Keratinocyte (primary cell): ENCODE measurements at regions not wholly inside any gene's neighbourhood (a gene's known extent, or its start where the extent isn't known, plus 50 kb on each side); places are given as distances from the start of the nearest gene placed in this dataset.

ENCODE experiments used
- DNase-seq: peaks from one replicate; pipeline ENCODE4 v3.0.0-alpha.2; 2011; ENCODE audit warnings: low read depth, missing footprints, low spot score
- FAIRE-seq: peaks from 2 replicates; lab custom pipeline; 2011; peaks lifted over from hg19 to GRCh38; lab: Jason Lieb, UNC
- H2AFZ ChIP-seq: 2 replicates; pipeline ENCODE4 v1.6.0; 2012; ENCODE audit warnings: low read length, control low read depth, inconsistent platforms; ENCODE audit not compliant: control insufficient read depth
- H3K27ac ChIP-seq: 2 replicates; pipeline ENCODE4 v1.5.1; 2011; ENCODE audit warnings: low read length; ENCODE audit not compliant: control insufficient read depth, insufficient read depth
- H3K27me3 ChIP-seq: 3 replicates; pipeline ENCODE4 v1.6.0; 2011; ENCODE audit warnings: low read length; ENCODE audit not compliant: control insufficient read depth, insufficient read depth; ENCODE audit errors: extremely low read depth
- H3K36me3 ChIP-seq, 2 experiments: 2 replicates in 1 of 2; 3 replicates in 1 of 2; pipeline ENCODE4 v1.5.1; 2011; ENCODE audit warnings: low read length in 2 of 2, mild to moderate bottlenecking in 1 of 2; ENCODE audit not compliant: control insufficient read depth in 2 of 2, insufficient read depth in 2 of 2; ENCODE audit errors: extremely low read depth in 1 of 2
- H3K4me1 ChIP-seq: 3 replicates; pipeline ENCODE4 v1.5.1; 2011; ENCODE audit warnings: low read length; ENCODE audit not compliant: control insufficient read depth, insufficient read depth; ENCODE audit errors: extremely low read depth
- H3K4me2 ChIP-seq: 3 replicates; pipeline ENCODE4 v1.6.0; 2011; ENCODE audit warnings: low read depth, low read length; ENCODE audit not compliant: control insufficient read depth, insufficient read depth; ENCODE audit errors: extremely low read depth
- H3K4me3 ChIP-seq, 3 experiments: fragments of 200-600 bp in 1 of 3; sonication (generic) in 1 of 3; 2 replicates in 2 of 3; 3 replicates in 1 of 3; pipeline ENCODE4 v1.5.1; 2011 to 2016; ENCODE audit warnings: low read length in 3 of 3, mild to moderate bottlenecking in 3 of 3, control low read depth in 2 of 3, inconsistent platforms in 1 of 3, low read depth in 1 of 3, mixed read lengths in 1 of 3, mixed run types in 1 of 3, moderate library complexity in 1 of 3; ENCODE audit not compliant: control insufficient read depth in 2 of 3, insufficient read depth in 2 of 3; ENCODE audit errors: extremely low read depth in 1 of 3
- H3K79me2 ChIP-seq: 2 replicates; pipeline ENCODE4 v1.6.0; 2012; ENCODE audit warnings: low read length; ENCODE audit not compliant: control insufficient read depth, insufficient read depth
- H3K9ac ChIP-seq: 3 replicates; pipeline ENCODE4 v1.6.0; 2011; ENCODE audit warnings: low read length; ENCODE audit not compliant: control insufficient read depth, insufficient read depth; ENCODE audit errors: extremely low read depth
- H3K9me1 ChIP-seq: 3 replicates; pipeline ENCODE4 v1.6.0; 2011; ENCODE audit warnings: low read length; ENCODE audit not compliant: control insufficient read depth, insufficient read depth; ENCODE audit errors: extremely low read depth
- H3K9me3 ChIP-seq: 2 replicates; pipeline ENCODE4 v1.5.1; 2012; ENCODE audit warnings: low read depth, low read length; ENCODE audit not compliant: control insufficient read depth
- H4K20me1 ChIP-seq: 3 replicates; pipeline ENCODE4 v1.6.0; 2011; ENCODE audit warnings: low read length; ENCODE audit not compliant: control insufficient read depth, insufficient read depth; ENCODE audit errors: extremely low read depth
- EZH2 ChIP-seq: IDR thresholded peaks from one replicate; pipeline ENCODE4 v1.6.1; 2012; ENCODE audit warnings: inconsistent platforms, mild to moderate bottlenecking, low read length, moderate library complexity
- dilution Hi-C: fragments of 300-500 bp; cut with MboI; formaldehyde crosslinking; loops from one replicate; pipeline ENCODE4 v1.7.0; 2020; ENCODE audit warnings: low sequenced_read_pairs; ENCODE audit not compliant: extremely low pct_ligation_motif_present
- TF ChIP-seq, protein P1 (sequence below), 3 experiments: IDR thresholded peaks in 1 of 3; conservative IDR thresholded peaks in 1 of 3; optimal IDR thresholded peaks in 1 of 3; 2 replicates in 2 of 3; 3 replicates in 1 of 3; pipeline versions ENCODE3 to v1.5.1; 2011; ENCODE audit warnings: low read length in 3 of 3, mild to moderate bottlenecking in 3 of 3, moderate library complexity in 2 of 3, control low read depth in 1 of 3, inconsistent platforms in 1 of 3; ENCODE audit not compliant: insufficient read depth in 2 of 3; ENCODE audit errors: extremely low read depth in 1 of 3

DNA sequence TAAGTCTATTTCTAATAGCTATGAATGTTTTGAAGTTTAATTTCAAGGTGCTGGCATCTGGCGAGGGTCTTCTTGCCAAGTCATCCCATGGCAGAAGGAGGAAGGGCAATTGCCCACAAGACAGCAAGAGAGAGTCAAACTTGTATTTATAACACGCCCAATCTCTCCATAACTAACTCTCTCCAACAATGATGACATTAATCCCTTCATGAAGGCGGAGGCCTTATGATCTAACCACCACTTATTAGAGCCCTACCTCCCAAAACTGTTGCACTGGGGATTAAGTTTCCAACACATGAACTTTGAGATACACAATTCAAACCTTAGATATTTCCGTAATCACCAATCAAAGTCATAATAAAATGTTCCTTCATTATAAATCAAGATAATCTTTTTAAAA is 406.9 kb downstream of the CNTN6 start:
- TF ChIP-seq, protein P1, sequence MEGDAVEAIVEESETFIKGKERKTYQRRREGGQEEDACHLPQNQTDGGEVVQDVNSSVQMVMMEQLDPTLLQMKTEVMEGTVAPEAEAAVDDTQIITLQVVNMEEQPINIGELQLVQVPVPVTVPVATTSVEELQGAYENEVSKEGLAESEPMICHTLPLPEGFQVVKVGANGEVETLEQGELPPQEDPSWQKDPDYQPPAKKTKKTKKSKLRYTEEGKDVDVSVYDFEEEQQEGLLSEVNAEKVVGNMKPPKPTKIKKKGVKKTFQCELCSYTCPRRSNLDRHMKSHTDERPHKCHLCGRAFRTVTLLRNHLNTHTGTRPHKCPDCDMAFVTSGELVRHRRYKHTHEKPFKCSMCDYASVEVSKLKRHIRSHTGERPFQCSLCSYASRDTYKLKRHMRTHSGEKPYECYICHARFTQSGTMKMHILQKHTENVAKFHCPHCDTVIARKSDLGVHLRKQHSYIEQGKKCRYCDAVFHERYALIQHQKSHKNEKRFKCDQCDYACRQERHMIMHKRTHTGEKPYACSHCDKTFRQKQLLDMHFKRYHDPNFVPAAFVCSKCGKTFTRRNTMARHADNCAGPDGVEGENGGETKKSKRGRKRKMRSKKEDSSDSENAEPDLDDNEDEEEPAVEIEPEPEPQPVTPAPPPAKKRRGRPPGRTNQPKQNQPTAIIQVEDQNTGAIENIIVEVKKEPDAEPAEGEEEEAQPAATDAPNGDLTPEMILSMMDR (optimal IDR thresholded peaks at IDR 0.05 in 1 of 3, IDR thresholded peaks at IDR 0.05 in 1 of 3, conservative IDR thresholded peaks at IDR 0.05 in 1 of 3; ENCODE audit: extremely low read depth in 1 of 3, insufficient read depth in 2 of 3, low read length in 3 of 3), result no peak
- TF ChIP-seq EZH2, result no peak
- Histone ChIP-seq H3K9me3 (no peaks in the 10 kb centered on the region), H2AFZ (no peak overlapping the region), H3K9me1 (no peaks in the 10 kb centered on the region), H3K9ac (no peak overlapping the region), H3K27ac (no peak overlapping the region), H3K4me2 (no peak overlapping the region), H3K36me3 (no peaks in the 10 kb centered on the region), H3K27me3 (no peaks in the 10 kb centered on the region), H4K20me1 (no peaks in the 10 kb centered on the region), H3K4me3 (no peak overlapping the region), H3K4me1 (no peaks in the 10 kb centered on the region), H3K79me2 (no peaks in the 10 kb centered on the region)
- FAIRE-seq, result no peak
- dilution Hi-C loops, result no loop called here
- DNase-seq, result no peak

GRCh38 chr3:1501406-1502115 is 408.7 kb downstream of the CNTN6 start:
- Histone ChIP-seq H3K4me2 (no peak overlapping the region), H4K20me1 (no peaks in the 10 kb centered on the region), H3K36me3 (no peaks in the 10 kb centered on the region), H3K79me2 (no peaks in the 10 kb centered on the region), H3K4me1 (no peaks in the 10 kb centered on the region), H3K9ac (no peak overlapping the region), H3K9me3 (no peaks in the 10 kb centered on the region), H3K27me3 (no peaks in the 10 kb centered on the region), H3K27ac (no peak overlapping the region), H3K4me3 (no peak overlapping the region), H3K9me1 (no peaks in the 10 kb centered on the region), H2AFZ (no peak overlapping the region)
- no peak for FAIRE-seq
- dilution Hi-C loops, result no loop called here
- TF ChIP-seq, protein P1 (optimal IDR thresholded peaks at IDR 0.05 in 1 of 3, IDR thresholded peaks at IDR 0.05 in 1 of 3, conservative IDR thresholded peaks at IDR 0.05 in 1 of 3; ENCODE audit: extremely low read depth in 1 of 3, insufficient read depth in 2 of 3, low read length in 3 of 3), result no peak
- TF ChIP-seq EZH2, result no peak
- DNase-seq, result no peak
